GM18505 (cell line): ENCODE measurements at regions not wholly inside any gene's neighbourhood (a gene's known extent, or its start where the extent isn't known, plus 50 kb on each side); places are given as distances from the start of the nearest gene placed in this dataset.

Source experiments
- ATAC-seq: cut with Tn5 transposase; IDR thresholded peaks from one replicate; pipeline ENCODE4 v1.9.1; 2021; ENCODE audit not compliant: unreplicated experiment
- POLR2A ChIP-seq: IDR thresholded peaks from 4 replicates; pipeline ENCODE4 v1.6.1; 2011; ENCODE audit warnings: borderline replicate concordance; ENCODE audit not compliant: insufficient read depth, insufficient read length; ENCODE audit errors: extremely low read depth

- ATAC-seq, result no peak
- no peak for TF ChIP-seq POLR2A
Observed at GRCh38 chr7:110010359-110010758, 1080.6 kb upstream of the LRRN3 start.

GRCh38 chr7:110017405-110017804, 1073.5 kb upstream of the LRRN3 start:
- no peak for ATAC-seq
- TF ChIP-seq POLR2A, result no peak

GRCh38 chr7:110027385-110027784, 1063.5 kb upstream of the LRRN3 start:
- ATAC-seq, result no peak
- no peak for TF ChIP-seq POLR2A

GRCh38 chr7:110043519-110043918, 1047.4 kb upstream of the LRRN3 start:
- TF ChIP-seq POLR2A, result no peak
- no peak for ATAC-seq

- no peak for ATAC-seq
Observed at GRCh38 chr7:110050785-110051184, 1040.1 kb upstream of the LRRN3 start.

GRCh38 chr7:110051372-110051771, 1039.6 kb upstream of the LRRN3 start:
- no peak for TF ChIP-seq POLR2A
- no peak for ATAC-seq

More at GRCh38 chr7:110050785-110051184, 1040.1 kb upstream of the LRRN3 start:
- TF ChIP-seq POLR2A, result no peak

GRCh38 chr7:110056331-110056730, 1034.6 kb upstream of the LRRN3 start:
- TF ChIP-seq POLR2A, result no peak
- no peak for ATAC-seq

- TF ChIP-seq POLR2A, result no peak
- ATAC-seq, result no peak
Observed at GRCh38 chr7:110058401-110058800, 1032.5 kb upstream of the LRRN3 start.

GRCh38 chr7:110061387-110061786, 1029.5 kb upstream of the LRRN3 start:
- peak; percentile 81 for ATAC-seq
- no peak for TF ChIP-seq POLR2A

- no peak for TF ChIP-seq POLR2A
- ATAC-seq, result no peak
Observed at GRCh38 chr7:110065121-110065520, 1025.8 kb upstream of the LRRN3 start.

GRCh38 chr7:110066843-110067242, 1024.1 kb upstream of the LRRN3 start:
- TF ChIP-seq POLR2A, result no peak
- no peak for ATAC-seq

GRCh38 chr7:110071192-110071591, 1019.7 kb upstream of the LRRN3 start:
- no peak for TF ChIP-seq POLR2A
- ATAC-seq, result no peak

GRCh38 chr7:110075450-110075849, 1015.5 kb upstream of the LRRN3 start:
- no peak for ATAC-seq
- TF ChIP-seq POLR2A, result no peak

- no peak for ATAC-seq
- no peak for TF ChIP-seq POLR2A
Observed at GRCh38 chr7:110076194-110076593, 1014.7 kb upstream of the LRRN3 start.

- no peak for TF ChIP-seq POLR2A
- ATAC-seq, result no peak
Observed at GRCh38 chr7:110084181-110084807, 1006.6 kb upstream of the LRRN3 start.
